Testis (tissue), 2 donors: ENCODE measurements at regions not wholly inside any gene's neighbourhood (a gene's known extent, or its start where the extent isn't known, plus 50 kb on each side); places are given as distances from the start of the nearest gene placed in this dataset.

Experiments used
- DNase-seq: peaks from one replicate; pipeline ENCODE4 v3.0.0-alpha.2; 2019
- H3K27ac ChIP-seq, 2 donors: fragments of 200-600 bp; sonication (generic); one replicate each; pipeline ENCODE4 v1.5.1; 2019
- H3K27me3 ChIP-seq: fragments of 200-600 bp; sonication (generic); one replicate; pipeline ENCODE4 v1.5.1; 2019
- H3K36me3 ChIP-seq: fragments of 200-600 bp; sonication (generic); one replicate; pipeline ENCODE4 v1.5.1; 2017; ENCODE audit warnings: low read depth; ENCODE audit errors: missing control alignments
- H3K4me1 ChIP-seq: fragments of 200-600 bp; sonication (generic); one replicate; pipeline ENCODE4 v1.5.1; 2019
- H3K4me3 ChIP-seq, 2 donors: fragments of 200-600 bp; sonication (generic); one replicate each; pipeline ENCODE4 v1.5.1; 2017 to 2019
- H3K9me3 ChIP-seq: fragments of 200-600 bp; sonication (generic); one replicate; pipeline ENCODE4 v1.5.1; 2017
- POLR2A ChIP-seq: fragments of 450-650 bp; IDR thresholded peaks from one replicate; pipeline ENCODE4 v1.6.1; 2017; ENCODE audit warnings: antibody characterized with exemption, mild to moderate bottlenecking, moderate library complexity
- WGBS, 2 donors: methylation state at CpG; one replicate each; pipeline ENCODE4 v1.1.5; 2018; 5-methylcytosine and 5-hydroxymethylcytosine counted together
- intact Hi-C: fragments of 100-400 bp; cut with DNase I; formaldehyde crosslinking; loops from one replicate; pipeline ENCODE4 v1.15.1; 2023; ENCODE audit warnings: low total_unique reads
- TF ChIP-seq, protein P1 (sequence below), 3 experiments: fragments of 450-650 bp in 2 of 3; fragments of 200-600 bp in 1 of 3; sonication (generic) in 1 of 3; IDR thresholded peaks; one replicate each; pipeline ENCODE4 v1.5.1; 2016 to 2019; ENCODE audit warnings: antibody characterized with exemption in 3 of 3, mild to moderate bottlenecking in 2 of 3, moderate library complexity in 1 of 3

GRCh38 chr13:64273780-64274179 lies 2858.1 kb upstream of the PCDH20 start:
- TF ChIP-seq POLR2A: no peak
- TF ChIP-seq, protein P1, sequence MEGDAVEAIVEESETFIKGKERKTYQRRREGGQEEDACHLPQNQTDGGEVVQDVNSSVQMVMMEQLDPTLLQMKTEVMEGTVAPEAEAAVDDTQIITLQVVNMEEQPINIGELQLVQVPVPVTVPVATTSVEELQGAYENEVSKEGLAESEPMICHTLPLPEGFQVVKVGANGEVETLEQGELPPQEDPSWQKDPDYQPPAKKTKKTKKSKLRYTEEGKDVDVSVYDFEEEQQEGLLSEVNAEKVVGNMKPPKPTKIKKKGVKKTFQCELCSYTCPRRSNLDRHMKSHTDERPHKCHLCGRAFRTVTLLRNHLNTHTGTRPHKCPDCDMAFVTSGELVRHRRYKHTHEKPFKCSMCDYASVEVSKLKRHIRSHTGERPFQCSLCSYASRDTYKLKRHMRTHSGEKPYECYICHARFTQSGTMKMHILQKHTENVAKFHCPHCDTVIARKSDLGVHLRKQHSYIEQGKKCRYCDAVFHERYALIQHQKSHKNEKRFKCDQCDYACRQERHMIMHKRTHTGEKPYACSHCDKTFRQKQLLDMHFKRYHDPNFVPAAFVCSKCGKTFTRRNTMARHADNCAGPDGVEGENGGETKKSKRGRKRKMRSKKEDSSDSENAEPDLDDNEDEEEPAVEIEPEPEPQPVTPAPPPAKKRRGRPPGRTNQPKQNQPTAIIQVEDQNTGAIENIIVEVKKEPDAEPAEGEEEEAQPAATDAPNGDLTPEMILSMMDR (IDR thresholded peaks at IDR 0.05): no peak
- Histone ChIP-seq H3K4me3 (no peak overlapping the region), H3K27me3 (no peaks in the 10 kb centered on the region), H3K4me1 (no peaks in the 10 kb centered on the region), H3K36me3 (no peaks in the 10 kb centered on the region), H3K27ac (no peak overlapping the region), H3K9me3 (no peaks in the 10 kb centered on the region)
- no peak for DNase-seq
- 79 to 83% methylated on average over 4 of the region's 4 CpGs for WGBS, 2 donors
- intact Hi-C loops: no loop called here

DNA sequence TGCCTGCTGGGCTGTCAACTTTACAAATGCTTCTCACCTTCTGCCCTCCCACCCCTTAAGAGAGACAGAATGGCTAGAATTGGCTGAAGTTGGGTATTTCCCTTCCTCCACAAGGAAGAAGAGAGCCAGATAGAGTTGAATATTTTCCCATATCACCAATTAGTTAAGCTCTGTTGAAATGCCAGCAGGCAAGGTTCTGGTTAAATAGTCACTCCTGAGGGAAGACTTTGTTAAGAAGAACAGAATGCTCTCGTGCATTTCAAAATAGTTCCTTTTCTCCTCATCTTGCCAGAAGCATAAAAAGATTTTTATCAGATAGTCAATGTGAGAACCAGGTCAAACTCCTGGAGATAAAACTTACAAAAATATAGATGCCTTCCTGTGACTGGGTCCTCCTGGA lies 2857.0 kb upstream of the PCDH20 start:
- H3K4me3 ChIP-seq: no peak overlapping the region
- intact Hi-C loops: no loop called here
- TF ChIP-seq, protein P1 (IDR thresholded peaks at IDR 0.05): no peak
- TF ChIP-seq POLR2A: no peak
- H3K27me3 ChIP-seq: no peaks in the 10 kb centered on the region
- no peak overlapping the region for H3K27ac ChIP-seq
- no peak for DNase-seq
- 34 to 56% methylated on average over 1 of the region's 1 CpG for WGBS, 2 donors
- H3K36me3 ChIP-seq: no peaks in the 10 kb centered on the region
- H3K4me1 ChIP-seq: no peaks in the 10 kb centered on the region
- H3K9me3 ChIP-seq: no peaks in the 10 kb centered on the region

GRCh38 chr13:64266024-64266423 lies 2850.4 kb upstream of the PCDH20 start:
- H3K27me3 ChIP-seq: no peaks in the 10 kb centered on the region
- intact Hi-C loops: no loop called here
- no peaks in the 10 kb centered on the region for H3K9me3 ChIP-seq
- TF ChIP-seq, protein P1 (IDR thresholded peaks at IDR 0.05): no peak
- TF ChIP-seq POLR2A: no peak
- no peak for DNase-seq
- H3K4me1 ChIP-seq: no peaks in the 10 kb centered on the region
- H3K36me3 ChIP-seq: no peaks in the 10 kb centered on the region
- H3K27ac ChIP-seq: no peak overlapping the region
- no peak overlapping the region for H3K4me3 ChIP-seq

GRCh38 chr13:64263285-64263684 lies 2847.6 kb upstream of the PCDH20 start:
- Histone ChIP-seq H3K4me3 (no peak overlapping the region), H3K36me3 (no peaks in the 10 kb centered on the region), H3K27me3 (no peaks in the 10 kb centered on the region), H3K27ac (no peak overlapping the region), H3K9me3 (no peaks in the 10 kb centered on the region), H3K4me1 (no peaks in the 10 kb centered on the region)
- intact Hi-C loops: no loop called here
- no peak for DNase-seq
- 60 to 82% methylated on average over 2 of the region's 2 CpGs for WGBS, 2 donors
- TF ChIP-seq POLR2A: no peak
- TF ChIP-seq, protein P1 (IDR thresholded peaks at IDR 0.05): no peak

DNA sequence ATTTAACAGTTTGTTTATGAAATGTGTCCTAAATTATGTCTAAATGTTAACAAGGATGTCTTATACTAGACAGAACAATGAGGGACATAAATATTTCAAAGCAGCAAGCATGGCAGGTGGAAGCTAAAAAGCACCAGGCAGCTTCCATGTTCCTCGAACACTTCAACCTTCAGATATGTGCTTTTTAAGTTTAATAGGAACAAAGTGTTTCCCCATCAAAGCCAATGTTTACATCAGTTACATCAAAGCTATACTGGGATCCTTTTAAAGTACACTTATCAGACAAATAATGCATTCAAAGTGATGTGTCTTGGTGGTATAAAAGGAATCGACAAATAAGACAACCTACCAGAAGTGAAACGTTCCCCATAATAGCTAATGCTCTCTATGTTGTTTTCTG lies 2841.1 kb upstream of the PCDH20 start:
- H3K9me3 ChIP-seq: no peaks in the 10 kb centered on the region
- no peak overlapping the region for H3K27ac ChIP-seq
- TF ChIP-seq, protein P1 (IDR thresholded peaks at IDR 0.05): no peak
- TF ChIP-seq POLR2A: no peak
- H3K27me3 ChIP-seq: no peaks in the 10 kb centered on the region
- WGBS, 2 donors: 54 to 80% methylated on average over 3 of the region's 3 CpGs
- H3K4me3 ChIP-seq: no peak overlapping the region
- DNase-seq: no peak
- H3K36me3 ChIP-seq: no peaks in the 10 kb centered on the region
- H3K4me1 ChIP-seq: no peaks in the 10 kb centered on the region
- intact Hi-C loops: no loop called here
